Fibroblast of the conjunctiva (primary cell): ENCODE measurements at regions not wholly inside any gene's neighbourhood (a gene's known extent, or its start where the extent isn't known, plus 50 kb on each side); places are given as distances from the start of the nearest gene placed in this dataset.

Experiments used
- DNase-seq: peaks from one replicate; pipeline ENCODE4 v3.0.0-alpha.2; 2010; ENCODE audit warnings: low read depth

DNA sequence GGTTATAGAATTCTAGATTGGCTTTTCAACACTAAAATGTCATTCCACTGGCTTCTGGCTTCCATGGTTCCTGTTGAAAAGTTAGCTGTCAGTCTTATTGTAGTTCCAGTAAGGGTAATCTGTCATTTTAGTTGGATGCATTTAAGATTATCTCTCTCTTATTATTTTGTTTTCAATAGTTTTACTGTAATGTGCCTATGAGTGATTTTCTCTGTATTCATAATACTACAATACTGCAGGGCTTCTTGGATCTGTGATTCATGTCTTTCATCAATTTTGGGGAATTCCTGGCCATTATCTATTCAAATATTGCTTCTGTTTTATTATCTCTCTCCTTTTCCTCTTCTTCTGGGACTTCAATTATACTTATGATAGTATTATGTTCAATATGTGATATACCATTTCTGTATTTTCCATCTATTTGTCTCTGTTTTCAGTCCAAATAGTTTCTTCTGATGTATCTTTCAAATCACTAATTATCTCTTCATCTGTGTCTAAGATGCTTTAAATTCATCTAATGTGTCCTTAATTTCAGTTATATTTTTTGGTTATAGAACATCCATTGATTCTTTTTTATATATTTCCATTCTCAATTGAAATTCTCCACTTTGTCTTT, 101.5 kb downstream of the KCTD15 start:
- no peak for DNase-seq

DNA sequence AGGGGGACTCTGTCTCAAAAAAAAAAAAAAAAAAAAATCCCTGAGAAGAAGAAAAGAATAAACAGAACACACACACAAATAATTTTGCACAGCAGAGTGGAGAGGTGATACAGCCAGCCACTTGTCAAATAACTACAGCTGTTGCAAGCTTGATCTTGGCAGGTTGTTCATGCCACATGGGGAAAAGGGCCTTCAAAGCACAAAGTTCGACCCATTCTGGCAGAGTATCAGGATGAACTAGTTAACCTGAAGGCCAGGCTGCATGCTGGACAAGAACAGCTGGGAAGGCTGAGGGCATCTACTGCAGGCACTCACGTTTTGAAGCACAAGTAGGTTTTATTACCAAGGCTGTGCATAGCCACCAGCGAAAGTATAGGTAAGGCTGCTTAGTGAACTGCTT, 104.1 kb downstream of the KCTD15 start:
- DNase-seq = no peak

DNA sequence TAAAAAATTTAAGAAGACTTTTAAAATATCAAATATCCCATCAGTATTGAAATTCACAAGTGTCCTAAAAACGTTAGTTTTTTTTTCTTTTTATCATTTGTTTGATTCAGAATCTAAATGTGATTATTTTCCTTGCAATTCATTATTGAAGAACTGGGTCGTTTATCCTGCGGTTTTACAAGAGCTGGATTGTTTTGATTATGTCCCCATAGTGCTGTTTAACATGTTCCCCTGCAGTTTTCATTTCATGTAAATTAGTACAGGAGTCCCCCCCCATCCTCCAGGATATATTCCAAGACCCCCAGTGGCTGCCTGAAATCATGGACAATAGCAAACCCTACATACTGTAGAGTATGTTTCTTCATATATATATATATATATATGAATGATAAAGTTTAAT, 105.7 kb downstream of the KCTD15 start:
- no peak for DNase-seq

DNA sequence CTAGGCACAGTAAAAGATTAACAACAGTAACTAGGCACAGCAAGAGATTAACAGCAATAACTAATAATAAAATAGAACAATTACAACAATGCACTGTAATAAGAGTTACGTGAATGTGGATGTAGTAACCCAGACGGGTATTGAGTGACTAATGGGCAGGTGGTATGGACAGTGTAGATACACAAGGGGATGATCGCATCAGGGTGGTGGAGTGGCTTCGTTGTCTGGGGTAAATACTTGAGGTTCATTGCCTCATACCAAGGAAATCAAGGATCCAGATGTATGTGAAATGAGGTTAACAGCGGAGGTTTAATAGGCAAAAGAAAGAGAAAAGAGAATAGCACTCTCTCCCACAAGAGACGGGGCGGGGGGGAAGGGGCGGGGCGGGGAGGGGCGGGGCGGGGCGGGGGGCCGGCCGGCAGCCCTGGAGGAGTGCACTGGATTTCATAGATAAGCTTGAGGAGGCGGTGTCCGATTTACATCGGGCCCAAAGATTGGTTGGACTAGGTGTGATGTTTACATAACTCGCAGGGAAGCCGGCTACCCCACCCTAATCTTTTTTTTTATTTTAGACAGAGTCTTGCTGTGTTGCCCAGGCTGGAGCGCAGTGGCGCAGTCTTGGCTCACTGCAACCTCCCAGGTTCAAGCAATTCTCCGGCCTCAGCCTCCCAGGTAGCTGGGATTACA, 106.3 kb downstream of the KCTD15 start:
- DNase-seq = no peak

DNA sequence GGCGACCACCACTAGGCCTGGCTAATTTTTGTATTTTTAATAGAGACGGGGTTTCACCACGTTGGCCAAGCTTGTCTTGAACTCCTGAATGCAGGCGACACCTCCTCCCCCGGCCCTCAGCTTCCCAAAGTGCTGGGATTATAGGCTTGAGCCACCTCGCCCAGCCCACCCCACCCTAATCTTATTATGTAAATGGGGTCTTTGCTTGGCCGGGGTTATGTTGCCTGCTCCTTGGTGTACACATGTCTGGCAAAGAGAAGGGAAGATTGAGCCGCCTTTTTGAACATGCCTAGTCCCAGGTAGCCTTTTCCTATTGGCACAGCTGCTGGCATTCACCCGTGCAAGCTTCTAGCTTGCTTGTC, 106.8 kb downstream of the KCTD15 start:
- no peak for DNase-seq

DNA sequence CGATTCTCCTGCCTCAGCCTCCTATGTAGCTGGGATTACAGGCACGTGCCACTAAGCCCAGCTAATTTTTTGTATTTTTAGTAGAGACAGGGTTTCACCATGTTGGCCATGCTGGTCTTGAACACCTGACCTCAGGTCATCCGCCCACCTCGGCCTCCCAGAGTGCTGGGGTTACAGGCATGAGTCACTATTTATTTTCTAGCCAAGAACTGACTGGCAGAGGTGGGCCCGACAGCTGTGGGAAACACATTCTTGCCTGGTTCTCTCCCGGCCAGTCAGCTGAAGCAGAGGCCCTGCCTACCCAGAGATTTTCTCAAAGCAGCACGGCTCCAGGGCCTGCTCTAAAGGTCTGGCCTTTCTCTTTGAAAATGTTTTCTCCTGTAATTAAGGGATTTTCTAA, 108.0 kb downstream of the KCTD15 start:
- DNase-seq = no peak

DNA sequence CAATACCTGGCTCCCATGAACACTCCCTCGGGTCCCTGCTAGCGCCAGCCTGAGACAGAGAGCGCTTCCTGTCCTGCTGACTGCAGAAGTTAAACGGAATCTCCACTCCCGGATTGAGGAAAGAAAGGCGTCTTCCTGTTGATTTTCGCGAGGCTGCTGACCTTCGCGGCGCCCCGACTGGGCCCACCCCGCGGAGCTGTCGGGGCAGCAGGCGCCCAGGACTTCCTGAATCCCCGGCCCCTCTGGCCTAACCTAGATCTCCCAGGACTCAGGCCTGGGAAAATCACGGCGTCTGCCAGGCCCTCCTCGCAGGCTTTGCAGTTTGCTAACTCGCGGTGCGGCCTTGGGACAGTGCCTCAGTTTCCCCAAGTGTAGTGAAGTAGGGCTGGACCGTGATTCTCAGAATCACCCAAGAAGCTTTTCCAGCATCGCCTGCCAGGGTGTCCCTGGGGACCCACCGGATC, 108.8 kb downstream of the KCTD15 start:
- no peak for DNase-seq

DNA sequence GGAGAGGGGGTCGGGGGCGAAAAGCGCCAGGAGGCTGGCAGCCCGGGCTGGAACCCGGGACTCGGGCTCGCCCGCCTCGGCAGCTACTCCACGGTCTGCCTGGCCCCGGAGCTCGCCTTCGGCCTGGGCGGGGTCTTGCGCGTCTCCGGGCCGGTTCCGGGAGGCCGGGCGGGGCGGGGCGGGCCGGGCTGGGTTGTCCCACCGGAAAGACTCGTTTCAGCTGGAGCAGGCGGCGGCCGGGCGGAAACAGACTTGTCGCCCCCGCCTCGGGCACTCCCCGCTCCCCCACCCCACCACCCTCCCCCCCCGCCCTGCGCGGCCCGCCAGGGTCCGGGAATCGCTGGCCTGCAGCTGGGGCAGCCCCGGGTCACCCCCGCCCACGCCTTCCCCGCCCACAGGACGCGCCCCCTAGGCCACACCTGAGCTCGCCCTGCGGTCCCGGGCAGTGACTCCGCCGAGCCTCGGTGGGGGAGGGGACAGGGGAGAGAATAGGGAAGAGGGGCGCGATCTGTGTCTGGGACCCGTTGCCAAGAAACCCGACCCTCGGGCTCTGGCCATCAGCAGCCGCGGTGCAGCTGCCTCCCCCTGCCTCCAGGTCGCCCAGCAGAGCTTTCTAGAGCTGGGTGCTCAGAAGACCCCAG, 109.4 kb downstream of the KCTD15 start:
- DNase-seq = no peak

DNA sequence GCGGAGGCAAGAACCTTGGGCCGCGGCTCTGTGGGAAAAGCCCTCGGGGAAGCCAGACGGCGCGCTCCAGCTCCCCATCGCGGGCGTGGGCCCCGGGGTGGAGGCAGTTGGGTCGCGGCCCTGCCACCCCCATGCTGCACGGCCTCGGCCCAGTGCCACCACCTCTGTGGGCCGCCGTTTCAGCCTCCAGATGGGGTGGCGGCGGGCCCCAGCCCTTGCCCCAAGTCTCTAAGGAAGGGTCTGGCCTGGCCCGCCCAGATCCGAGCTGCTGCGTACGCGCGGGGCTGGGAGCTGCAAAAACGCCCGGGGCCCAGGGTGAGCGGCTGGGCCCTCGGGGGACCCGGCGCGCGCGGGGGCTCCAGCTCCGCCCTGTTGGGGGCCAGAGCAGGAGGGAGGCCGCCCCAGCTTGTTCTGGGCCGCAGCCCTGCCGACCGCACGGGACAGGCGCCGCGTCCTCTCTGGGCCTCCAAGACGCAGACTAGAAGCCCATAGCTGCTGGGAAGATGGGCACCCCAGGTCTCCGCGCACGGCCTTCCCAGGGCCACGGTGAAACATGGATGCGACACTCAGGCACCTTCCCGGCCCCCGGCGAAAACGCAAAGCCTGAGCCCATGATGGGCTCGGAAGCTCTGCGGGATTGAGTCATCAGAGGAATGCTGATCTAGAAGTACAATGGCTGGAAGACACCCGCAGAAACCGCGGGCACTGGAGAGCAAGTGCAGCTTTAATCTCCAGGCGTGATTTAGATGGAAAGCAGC, 110.1 kb downstream of the KCTD15 start:
- no peak for DNase-seq

DNA sequence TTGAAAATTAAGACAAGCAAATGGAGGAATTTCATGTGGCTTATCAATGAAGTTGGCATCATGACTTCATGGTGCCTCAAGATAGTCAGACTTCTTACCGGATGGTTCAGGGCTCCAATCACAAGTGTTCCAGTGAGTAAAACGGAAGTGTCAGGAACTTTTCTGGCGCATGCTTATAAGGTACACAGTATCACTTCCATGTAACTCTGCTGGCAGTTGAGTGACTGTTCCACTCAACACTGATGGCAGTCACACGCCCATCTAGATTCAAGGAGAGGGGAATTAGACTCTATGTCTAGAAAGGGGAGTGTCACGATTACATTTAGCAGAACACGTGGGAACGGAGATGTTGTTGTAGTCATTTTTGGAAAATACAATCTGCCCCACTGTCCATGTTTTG, 114.3 kb downstream of the KCTD15 start:
- DNase-seq = no peak

DNA sequence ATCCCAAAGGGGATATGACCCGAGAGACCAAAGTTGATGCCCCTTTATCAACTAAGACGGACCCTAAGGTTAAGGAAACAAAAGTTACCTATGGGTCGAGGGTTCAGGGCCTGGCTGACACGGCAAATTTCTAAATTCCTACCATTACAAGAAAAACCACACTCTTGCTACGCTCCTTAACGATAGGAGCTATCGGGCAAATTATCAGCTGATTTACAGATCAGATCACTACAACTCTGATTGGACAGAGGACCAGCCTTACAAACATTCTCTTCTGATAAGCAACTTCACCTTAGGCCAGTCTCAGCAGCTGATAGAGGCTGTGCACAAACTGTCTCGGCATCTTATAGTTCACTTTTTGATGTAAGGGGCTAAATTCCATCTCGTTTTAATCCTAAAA, 117.9 kb downstream of the KCTD15 start:
- no peak for DNase-seq

DNA sequence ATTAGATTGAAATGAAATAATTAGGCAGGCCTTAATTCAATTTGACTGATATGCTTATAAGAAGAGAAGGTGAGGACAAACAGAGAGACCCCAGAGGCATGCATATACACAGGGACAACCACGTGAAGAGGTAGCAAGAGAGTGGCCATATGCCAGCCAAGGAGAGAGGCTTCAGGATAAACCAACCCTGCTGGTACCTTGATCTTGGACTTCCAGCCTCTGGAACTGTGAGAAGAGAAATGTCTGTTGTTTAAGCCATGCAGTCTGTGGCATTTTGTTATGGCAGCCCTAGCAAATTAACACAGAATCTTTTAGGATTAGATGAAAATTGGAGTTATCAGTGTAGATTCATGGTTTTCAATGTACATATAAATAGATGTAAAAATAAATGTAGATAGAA, 120.1 kb downstream of the KCTD15 start:
- no peak for DNase-seq

DNA sequence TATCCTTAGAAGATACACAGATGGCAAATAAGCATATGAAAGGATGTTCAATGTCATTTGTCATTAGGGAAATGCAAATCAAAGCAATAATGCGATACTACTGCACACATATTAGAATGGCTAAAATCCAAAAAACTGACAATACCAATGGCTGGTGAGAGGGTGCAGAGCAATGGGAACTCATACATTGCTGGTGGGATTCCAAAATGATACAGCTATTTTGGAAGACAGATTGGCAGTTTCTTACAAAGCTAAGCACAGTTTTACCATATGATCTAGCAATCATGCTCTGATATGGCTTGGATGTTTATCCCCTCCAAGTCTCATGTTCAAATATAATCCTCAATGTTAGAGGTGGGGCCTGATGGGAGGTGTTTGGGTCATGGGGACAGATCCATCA, 122.6 kb downstream of the KCTD15 start:
- no peak for DNase-seq

DNA sequence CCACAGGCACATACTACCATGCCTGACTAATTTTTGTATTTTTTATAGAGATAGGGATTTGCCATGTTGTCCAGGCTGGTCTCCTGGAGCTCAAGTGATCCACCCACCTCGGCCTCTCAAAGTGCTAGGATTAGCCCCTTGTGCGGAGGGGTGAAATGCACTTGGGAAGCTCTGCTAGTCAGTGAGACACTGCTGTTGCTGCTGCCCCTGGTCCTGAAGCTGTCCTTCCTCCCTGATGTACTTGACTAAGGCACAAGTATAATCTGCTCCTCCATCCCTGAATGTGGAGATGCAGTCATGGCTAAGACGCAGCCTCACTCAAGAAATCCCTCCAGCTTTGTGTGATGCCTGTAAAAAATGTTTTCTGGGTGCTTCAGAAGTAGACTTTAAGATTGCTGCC, 124.5 kb downstream of the KCTD15 start:
- DNase-seq = no peak

DNA sequence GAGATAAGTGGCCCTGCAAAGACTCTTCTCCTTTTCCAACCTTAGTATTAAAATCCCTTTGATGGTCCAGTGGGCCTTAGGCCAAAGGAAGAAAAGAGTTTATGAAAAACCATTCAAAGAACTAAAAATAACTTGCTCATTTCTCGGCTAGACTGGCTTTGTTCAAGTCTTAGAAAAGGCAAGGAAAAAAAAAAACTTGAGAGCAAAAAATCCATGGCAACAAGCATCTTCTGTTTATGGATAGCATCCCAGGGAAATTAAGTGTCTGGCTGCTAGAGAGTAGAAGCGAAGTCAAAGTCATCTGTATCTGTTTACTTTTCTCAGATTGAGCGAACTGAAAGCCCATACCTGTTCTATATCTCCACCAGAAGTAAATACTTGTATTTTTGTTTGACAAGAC, 129.6 kb downstream of the KCTD15 start:
- DNase-seq = no peak

DNA sequence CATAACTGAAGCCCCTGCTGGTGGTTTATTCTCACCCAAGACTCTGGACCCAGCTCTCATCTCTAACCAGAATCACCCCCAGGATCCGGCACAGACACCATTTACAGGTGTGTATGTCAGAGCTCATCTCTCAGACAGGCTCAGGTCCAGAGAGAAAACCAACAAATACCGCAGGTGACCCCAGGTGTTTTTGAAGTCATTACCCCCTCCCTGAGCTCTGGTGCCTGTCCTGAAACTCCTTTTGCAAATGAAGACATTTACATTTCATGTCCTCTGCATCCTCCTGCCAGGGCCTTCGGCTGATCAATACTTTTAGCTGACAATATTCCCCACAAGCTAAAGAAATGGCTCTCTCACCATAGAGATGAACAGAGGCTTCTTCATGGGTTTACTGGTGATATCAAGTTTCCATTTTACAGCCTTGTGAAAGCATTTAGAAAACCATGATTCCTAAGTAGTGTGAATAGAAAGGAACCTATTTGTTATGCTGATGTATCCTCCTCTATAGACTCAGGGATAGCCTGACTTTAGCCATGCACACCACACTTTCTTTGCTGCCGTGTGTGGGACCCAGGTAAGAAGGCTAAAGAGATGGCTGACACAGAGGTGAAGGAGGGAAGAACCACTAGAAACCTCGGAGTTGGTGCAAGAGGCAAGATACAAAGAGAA, 131.3 kb downstream of the KCTD15 start:
- DNase-seq = no peak

DNA sequence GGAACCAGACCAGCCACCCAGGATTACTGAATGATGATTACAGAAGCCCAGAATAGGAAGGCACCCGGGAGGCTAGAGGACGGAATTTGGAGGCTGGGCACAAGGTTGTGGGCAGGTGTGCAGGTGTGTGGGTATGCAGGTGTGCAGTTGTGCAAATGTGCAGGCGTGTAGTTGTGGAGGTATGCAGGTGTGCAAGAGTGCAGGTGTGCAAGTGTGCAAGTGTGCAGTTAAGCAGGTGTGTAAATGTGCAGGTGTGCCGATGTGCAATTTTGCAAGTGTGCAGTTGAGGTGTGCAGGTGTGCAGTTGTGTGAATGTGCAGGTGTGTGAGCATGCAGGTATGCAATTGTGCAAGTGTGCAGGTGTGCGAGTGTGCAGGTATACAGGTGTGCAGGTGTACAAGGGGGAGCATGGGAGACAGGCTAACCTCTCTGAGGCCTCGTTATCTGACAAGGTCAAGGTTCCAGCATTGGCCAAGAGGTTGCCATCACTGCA, 131.8 kb downstream of the KCTD15 start:
- DNase-seq = no peak

DNA sequence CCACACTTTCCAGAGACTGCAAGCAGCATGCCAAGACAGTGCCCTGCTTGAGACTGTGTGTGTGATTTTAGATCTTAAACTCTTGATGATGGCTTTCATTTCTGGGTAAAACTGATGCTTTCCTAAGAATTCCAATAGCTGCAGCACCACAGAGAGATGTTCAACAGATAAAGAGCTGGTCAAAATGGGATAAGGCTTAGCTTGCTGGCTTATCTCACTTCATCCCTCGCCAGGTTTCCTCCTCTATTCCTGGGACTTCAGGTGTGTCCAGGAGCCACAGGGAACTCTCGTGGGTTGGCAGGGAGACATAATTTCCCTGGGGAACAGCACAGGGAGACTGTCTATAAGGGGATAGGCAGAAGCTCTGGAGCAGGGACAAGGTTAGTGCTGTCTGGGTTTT, 137.3 kb downstream of the KCTD15 start:
- no peak for DNase-seq

DNA sequence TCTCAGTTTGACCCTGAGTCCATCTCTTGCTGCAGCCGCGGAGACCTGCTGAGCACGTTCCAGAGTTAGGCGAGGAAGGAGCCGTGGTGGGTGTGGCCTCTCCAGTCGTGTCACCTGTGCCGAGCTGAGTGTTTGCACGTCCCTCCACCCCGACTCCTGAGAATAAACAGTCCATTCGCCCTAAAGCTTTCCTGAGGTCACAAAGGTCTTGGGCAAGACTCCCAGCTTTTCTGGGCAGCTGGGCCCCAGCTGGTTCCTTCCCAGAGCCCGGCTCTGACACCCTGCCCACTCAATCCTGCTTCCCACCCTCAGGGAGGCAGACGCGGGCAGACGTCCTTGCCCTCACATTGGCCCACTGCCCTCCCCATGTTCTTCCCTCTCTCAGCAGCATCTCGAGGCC, 142.2 kb downstream of the KCTD15 start:
- DNase-seq = no peak

DNA sequence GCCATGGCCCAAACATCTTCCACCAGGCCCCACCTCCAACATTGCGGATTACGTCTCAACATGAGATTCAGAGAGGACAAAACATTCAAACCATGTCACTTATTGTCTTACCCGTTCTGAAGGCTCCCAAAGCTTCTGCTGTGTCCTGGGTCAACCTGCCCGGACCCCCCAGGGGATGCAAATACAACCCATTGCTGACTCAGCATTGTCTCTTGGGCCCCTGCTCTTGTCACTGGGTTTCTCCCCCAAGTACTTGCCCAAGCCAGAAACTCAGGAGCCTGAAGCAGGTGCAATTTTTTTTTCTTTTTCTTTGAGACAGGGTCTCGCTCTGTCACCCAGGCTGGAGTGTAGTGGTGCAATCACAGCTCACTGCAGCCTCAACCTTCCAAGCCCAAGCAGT, 144.5 kb downstream of the KCTD15 start:
- no peak for DNase-seq

DNA sequence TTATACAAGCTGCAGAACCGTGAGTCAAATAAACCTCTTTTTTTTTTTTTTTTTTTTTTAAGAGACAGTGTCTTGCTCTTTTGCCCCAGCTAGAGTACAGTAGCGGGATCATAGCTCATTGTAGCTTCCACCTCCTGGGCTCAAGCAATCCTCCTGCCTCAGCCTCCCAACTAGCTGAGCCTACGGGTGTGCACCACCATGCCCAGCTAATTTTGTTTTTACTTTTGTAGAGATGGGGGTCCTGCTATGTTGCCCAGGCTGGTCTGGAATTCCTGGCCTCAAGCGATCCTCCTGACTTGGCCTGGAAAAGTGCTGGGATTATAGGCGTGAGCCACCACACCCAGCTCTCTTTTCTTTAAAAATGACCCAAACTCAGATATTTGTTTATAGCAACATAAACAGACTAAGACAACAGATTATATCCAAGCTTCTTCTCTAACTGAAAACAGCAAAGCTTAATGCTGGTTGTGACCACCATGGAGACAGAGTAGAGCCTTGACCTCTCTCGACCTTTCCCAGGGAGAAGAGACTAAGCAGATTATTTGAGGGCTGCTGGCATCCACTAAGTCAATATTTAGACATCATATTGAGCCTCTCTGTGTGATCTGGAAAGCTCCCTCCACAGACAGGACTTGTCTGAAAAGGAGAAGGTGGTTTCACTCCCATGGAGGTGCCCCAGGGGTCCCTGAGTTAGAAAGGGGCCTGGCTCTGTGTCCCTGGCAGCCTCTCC, 150.0 kb downstream of the KCTD15 start:
- no peak for DNase-seq
